ENCODE measurements at regions not wholly inside any gene's neighbourhood (a gene's known extent, or its start where the extent isn't known, plus 50 kb on each side); places are given as distances from the start of the nearest gene placed in this dataset.

DNA sequence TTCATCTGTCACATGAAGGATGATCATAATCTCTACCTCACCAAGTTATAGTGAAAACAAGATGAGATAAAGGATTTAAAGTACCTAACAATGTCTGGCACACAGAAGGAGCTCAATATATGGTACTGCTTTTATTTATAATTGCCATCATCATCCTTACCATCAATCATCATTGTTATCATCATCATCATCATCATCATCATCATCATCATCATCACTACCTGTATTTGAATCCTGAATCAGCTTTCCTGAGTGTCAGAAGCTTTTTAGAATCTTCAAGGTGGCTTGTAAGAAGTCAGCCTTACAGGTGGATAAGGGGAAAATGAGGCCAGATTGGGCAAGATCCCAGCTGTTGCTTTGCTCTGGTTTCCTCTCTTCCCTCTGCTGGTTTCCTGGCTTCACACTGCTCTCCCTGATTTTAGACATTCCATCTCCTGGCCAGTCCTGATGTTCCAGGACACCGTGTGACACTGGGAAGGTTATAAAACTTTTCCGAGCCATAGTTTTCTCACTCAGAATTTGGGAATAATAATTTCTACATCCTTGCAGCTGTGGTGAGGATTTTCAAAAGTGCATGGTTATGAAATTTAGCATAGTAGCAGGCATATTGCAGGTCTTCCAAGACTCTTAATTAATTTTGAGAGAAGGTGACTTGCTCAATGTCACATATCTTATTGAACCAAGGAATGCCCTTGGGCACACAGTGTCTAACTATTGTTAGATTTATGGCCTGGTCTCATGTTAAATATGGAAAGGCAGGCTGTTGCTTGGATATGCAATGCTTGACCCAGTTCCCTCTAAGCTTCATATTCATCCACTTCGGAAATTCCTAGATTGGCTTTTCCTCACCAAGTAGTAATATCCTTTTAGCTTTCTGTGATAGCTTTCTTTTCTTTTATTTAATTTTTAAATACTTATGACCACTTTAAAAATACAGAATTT lies 160.7 kb downstream of the TMEM38B start:
- TF ChIP-seq, protein P1, sequence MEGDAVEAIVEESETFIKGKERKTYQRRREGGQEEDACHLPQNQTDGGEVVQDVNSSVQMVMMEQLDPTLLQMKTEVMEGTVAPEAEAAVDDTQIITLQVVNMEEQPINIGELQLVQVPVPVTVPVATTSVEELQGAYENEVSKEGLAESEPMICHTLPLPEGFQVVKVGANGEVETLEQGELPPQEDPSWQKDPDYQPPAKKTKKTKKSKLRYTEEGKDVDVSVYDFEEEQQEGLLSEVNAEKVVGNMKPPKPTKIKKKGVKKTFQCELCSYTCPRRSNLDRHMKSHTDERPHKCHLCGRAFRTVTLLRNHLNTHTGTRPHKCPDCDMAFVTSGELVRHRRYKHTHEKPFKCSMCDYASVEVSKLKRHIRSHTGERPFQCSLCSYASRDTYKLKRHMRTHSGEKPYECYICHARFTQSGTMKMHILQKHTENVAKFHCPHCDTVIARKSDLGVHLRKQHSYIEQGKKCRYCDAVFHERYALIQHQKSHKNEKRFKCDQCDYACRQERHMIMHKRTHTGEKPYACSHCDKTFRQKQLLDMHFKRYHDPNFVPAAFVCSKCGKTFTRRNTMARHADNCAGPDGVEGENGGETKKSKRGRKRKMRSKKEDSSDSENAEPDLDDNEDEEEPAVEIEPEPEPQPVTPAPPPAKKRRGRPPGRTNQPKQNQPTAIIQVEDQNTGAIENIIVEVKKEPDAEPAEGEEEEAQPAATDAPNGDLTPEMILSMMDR (IDR thresholded peaks at IDR 0.05; ENCODE audit: low read depth, low read length), result no peak
- no peak for DNase-seq (ENCODE audit: extremely low read depth, low read depth)

DNA sequence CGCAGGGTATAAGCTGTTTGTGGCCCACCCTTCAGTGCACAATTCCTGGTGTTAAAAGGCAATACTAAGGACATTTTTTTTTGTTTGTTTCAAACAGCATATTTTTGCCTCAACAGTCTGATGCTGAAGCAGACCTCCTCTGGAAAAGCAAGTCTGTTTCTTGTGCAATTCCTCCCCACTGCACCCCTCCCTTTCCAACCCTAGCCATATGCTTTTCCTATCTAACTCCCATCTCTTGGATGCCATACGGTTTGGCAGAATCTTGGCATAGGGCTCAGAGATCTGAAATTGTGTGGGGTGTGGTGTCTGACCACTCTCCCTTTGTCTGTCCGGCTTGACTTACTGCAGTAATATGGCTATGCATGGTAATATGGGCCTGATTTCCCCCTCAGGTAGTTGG lies 161.6 kb downstream of the TMEM38B start:
- TF ChIP-seq, protein P1 (IDR thresholded peaks at IDR 0.05; ENCODE audit: low read depth, low read length), result no peak
- DNase-seq (ENCODE audit: extremely low read depth, low read depth), result no peak

DNA sequence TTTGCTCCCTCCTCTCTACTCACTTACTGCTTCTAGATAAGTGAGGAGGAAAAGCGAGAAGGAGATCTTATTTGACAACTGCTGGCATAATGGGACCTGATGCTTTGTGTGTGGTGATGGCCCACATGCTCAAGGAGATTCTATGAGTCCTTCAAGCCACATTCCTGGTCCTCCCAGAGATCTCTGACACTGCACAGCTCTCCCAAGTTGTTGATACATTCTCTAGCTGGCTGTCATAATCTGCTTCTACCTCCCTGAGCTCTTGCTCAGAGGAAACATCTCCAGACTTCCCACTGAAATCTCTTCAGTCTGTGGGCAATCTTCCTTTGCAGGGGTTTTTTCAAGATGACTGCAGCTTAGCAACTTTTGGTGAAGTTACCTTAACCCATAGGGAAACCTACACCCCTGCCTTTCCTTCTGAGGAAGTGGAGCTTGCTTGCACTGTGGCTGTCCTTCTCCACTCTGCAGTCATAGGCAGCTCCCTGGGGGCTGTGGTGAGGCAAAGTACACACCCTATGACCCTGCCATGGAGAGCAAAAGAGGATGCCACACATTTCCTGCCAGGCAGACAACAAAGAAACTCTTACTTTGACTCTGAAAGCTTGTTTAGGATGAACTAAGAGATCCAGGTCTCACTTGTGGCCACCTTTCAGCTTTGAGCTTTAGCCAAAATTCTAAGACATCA lies 163.8 kb downstream of the TMEM38B start:
- TF ChIP-seq, protein P1 (IDR thresholded peaks at IDR 0.05; ENCODE audit: low read depth, low read length), result no peak
- no peak for DNase-seq (ENCODE audit: extremely low read depth, low read depth)

DNA sequence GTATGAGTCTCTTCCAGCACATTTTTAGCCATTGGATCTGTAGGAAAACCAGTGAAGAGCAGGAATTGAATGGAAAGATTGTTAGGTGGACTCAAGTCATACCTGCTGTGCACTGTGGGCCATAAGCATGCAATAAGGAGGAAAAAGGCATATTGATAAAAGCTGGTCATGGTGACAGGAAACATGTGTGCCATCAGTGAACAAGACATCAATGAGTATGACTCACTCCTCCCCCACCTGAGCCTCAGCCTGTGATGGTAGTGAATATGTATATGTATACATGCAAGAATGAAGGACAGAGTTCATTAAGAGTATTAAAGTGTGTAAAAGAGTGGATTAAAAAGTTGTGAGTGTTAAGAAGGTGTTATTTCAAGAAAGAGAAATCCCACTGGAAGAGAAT lies 164.5 kb downstream of the TMEM38B start:
- TF ChIP-seq, protein P1 (IDR thresholded peaks at IDR 0.05; ENCODE audit: low read depth, low read length), result no peak
- DNase-seq (ENCODE audit: extremely low read depth, low read depth), result no peak

DNA sequence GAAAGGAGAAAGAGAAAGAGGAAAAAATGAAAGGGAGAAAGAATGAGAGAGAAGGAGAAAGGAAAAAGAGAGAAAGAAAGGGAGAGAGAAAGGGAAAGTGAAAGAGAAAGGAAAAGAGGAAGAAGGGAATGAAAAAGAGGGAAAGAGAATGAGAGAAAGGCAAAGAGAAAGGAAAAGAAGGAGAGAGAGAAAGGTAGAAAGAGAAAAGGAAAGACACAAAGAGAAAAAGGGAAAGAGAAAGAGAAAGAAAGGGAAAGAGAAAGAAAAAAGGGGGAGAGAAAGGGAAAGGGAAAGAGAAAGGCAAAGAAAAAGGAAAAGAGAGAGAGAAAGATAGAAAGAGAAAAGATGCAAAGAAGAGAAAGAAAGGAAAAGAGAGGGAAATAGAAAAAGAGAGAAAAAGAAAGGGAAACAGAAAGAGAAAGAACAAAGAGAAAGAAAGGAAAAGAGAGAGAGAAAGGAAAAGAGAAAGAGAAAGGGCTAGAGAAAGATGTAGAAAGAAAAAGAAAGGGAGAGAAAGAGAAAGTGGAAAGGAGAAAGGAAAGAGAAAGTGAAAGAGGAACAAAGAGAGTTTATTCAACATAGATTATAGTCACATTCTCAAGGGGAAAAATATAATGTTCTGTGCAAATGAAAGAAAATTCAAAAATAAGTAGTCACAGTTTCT lies 165.2 kb downstream of the TMEM38B start:
- TF ChIP-seq, protein P1 (IDR thresholded peaks at IDR 0.05; ENCODE audit: low read depth, low read length), result no peak
- no peak for DNase-seq (ENCODE audit: extremely low read depth, low read depth)

DNA sequence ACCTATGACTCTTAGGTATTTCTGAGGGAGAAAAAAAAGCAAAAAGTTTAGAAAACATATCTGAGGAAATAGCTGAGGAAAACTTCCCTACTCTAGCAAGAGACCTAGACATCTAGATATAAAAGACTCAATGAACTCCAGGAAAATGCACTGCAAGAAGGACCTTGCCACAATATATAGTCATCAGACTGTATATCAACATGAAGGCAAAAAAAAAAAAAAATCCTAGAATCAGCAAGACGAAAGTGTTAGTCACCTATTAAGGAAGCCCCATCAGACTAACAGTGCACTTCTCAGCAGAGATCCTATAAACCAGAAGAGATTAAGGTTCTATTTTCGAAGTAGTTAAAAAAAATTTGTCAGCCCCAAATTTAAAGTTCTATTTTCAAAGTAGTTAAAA lies 166.2 kb downstream of the TMEM38B start:
- TF ChIP-seq, protein P1 (IDR thresholded peaks at IDR 0.05; ENCODE audit: low read depth, low read length), result no peak
- DNase-seq (ENCODE audit: extremely low read depth, low read depth), result no peak
